ENCODE measurements at regions not wholly inside any gene's neighbourhood (a gene's known extent, or its start where the extent isn't known, plus 50 kb on each side); places are given as distances from the start of the nearest gene placed in this dataset.

GRCh38 chr5:125549322-125549911, 803.0 kb upstream of the ZNF608 start:
- Mint-ChIP-seq H3K27me3 (ENCODE audit: low read depth) (no peaks in the 10 kb centered on the region), H3K36me3 (ENCODE audit: low read depth) (no peaks in the 10 kb centered on the region), H3K4me1 (ENCODE audit: low read depth) (no peaks in the 10 kb centered on the region), H3K4me3 (ENCODE audit: low read depth) (no peak overlapping the region), H3K9me3 (peaks cover 13% of the 10 kb centered on the region), H3K27ac (no peak overlapping the region)
- DNase-seq (ENCODE audit: low spot score), result no peak
- intact Hi-C loops (cut with micrococcal nuclease), result no loop called here

GRCh38 chr5:125550274-125550673, 803.8 kb upstream of the ZNF608 start:
- no peak overlapping the region for H3K27ac Mint-ChIP-seq
- no peak for DNase-seq (ENCODE audit: low spot score)
- H3K4me1 Mint-ChIP-seq (ENCODE audit: low read depth), result no peaks in the 10 kb centered on the region
- no peaks in the 10 kb centered on the region for H3K36me3 Mint-ChIP-seq (ENCODE audit: low read depth)
- no peaks in the 10 kb centered on the region for H3K27me3 Mint-ChIP-seq (ENCODE audit: low read depth)
- peaks cover 9% of the 10 kb centered on the region for H3K9me3 Mint-ChIP-seq
- intact Hi-C loops (cut with micrococcal nuclease), result no loop called here
- no peak overlapping the region for H3K4me3 Mint-ChIP-seq (ENCODE audit: low read depth)

- Mint-ChIP-seq H3K9me3 (peaks cover 13% of the 10 kb centered on the region), H3K36me3 (ENCODE audit: low read depth) (no peaks in the 10 kb centered on the region), H3K27ac (no peak overlapping the region), H3K27me3 (ENCODE audit: low read depth) (no peaks in the 10 kb centered on the region), H3K4me1 (ENCODE audit: low read depth) (no peaks in the 10 kb centered on the region), H3K4me3 (ENCODE audit: low read depth) (no peak overlapping the region)
- no peak for DNase-seq (ENCODE audit: low spot score)
- intact Hi-C loops (cut with micrococcal nuclease), result no loop called here
Measured at GRCh38 chr5:125551246-125551645, 804.8 kb upstream of the ZNF608 start.

- Mint-ChIP-seq H3K27me3 (ENCODE audit: low read depth) (no peaks in the 10 kb centered on the region), H3K27ac (no peak overlapping the region), H3K4me1 (ENCODE audit: low read depth) (no peaks in the 10 kb centered on the region), H3K9me3 (peaks cover 13% of the 10 kb centered on the region), H3K4me3 (ENCODE audit: low read depth) (no peak overlapping the region), H3K36me3 (ENCODE audit: low read depth) (no peaks in the 10 kb centered on the region)
- intact Hi-C loops (cut with micrococcal nuclease), result no loop called here
- no peak for DNase-seq (ENCODE audit: low spot score)
Measured at GRCh38 chr5:125551797-125552196, 805.4 kb upstream of the ZNF608 start.

GRCh38 chr5:125552486-125552885, 806.0 kb upstream of the ZNF608 start:
- H3K4me3 Mint-ChIP-seq (ENCODE audit: low read depth), result no peak overlapping the region
- H3K27ac Mint-ChIP-seq, result no peak overlapping the region
- H3K36me3 Mint-ChIP-seq (ENCODE audit: low read depth), result no peaks in the 10 kb centered on the region
- H3K9me3 Mint-ChIP-seq, result peaks cover 13% of the 10 kb centered on the region
- DNase-seq (ENCODE audit: low spot score), result no peak
- intact Hi-C loops (cut with micrococcal nuclease), result no loop called here
- no peaks in the 10 kb centered on the region for H3K4me1 Mint-ChIP-seq (ENCODE audit: low read depth)
- no peaks in the 10 kb centered on the region for H3K27me3 Mint-ChIP-seq (ENCODE audit: low read depth)

GRCh38 chr5:125554355-125554754, 807.9 kb upstream of the ZNF608 start:
- intact Hi-C loops (cut with micrococcal nuclease), result no loop called here
- Mint-ChIP-seq H3K9me3 (peaks cover 13% of the 10 kb centered on the region), H3K4me1 (ENCODE audit: low read depth) (no peaks in the 10 kb centered on the region), H3K27ac (no peak overlapping the region), H3K36me3 (ENCODE audit: low read depth) (no peaks in the 10 kb centered on the region), H3K27me3 (ENCODE audit: low read depth) (no peaks in the 10 kb centered on the region), H3K4me3 (ENCODE audit: low read depth) (no peak overlapping the region)
- DNase-seq (ENCODE audit: low spot score), result no peak

- no peaks in the 10 kb centered on the region for H3K4me1 Mint-ChIP-seq (ENCODE audit: low read depth)
- H3K36me3 Mint-ChIP-seq (ENCODE audit: low read depth), result no peaks in the 10 kb centered on the region
- no peak for DNase-seq (ENCODE audit: low spot score)
- H3K27ac Mint-ChIP-seq, result no peak overlapping the region
- peaks cover 13% of the 10 kb centered on the region for H3K9me3 Mint-ChIP-seq
- no peaks in the 10 kb centered on the region for H3K27me3 Mint-ChIP-seq (ENCODE audit: low read depth)
- intact Hi-C loops (cut with micrococcal nuclease), result no loop called here
- H3K4me3 Mint-ChIP-seq (ENCODE audit: low read depth), result no peak overlapping the region
Measured at GRCh38 chr5:125555591-125555990, 809.2 kb upstream of the ZNF608 start.

GRCh38 chr5:125558016-125558415, 811.6 kb upstream of the ZNF608 start:
- DNase-seq (ENCODE audit: low spot score), result no peak

GRCh38 chr5:125558466-125558865, 812.0 kb upstream of the ZNF608 start:
- Mint-ChIP-seq H3K4me3 (ENCODE audit: low read depth) (no peak overlapping the region), H3K27ac (no peak overlapping the region), H3K36me3 (ENCODE audit: low read depth) (no peaks in the 10 kb centered on the region), H3K4me1 (ENCODE audit: low read depth) (no peaks in the 10 kb centered on the region), H3K27me3 (ENCODE audit: low read depth) (no peaks in the 10 kb centered on the region), H3K9me3 (peaks cover 12% of the 10 kb centered on the region)
- DNase-seq (ENCODE audit: low spot score), result no peak
- intact Hi-C loops (cut with micrococcal nuclease), result no loop called here

More at GRCh38 chr5:125558016-125558415, 811.6 kb upstream of the ZNF608 start:
- Mint-ChIP-seq H3K4me3 (ENCODE audit: low read depth) (no peak overlapping the region), H3K27ac (no peak overlapping the region), H3K4me1 (ENCODE audit: low read depth) (no peaks in the 10 kb centered on the region), H3K9me3 (peaks cover 16% of the 10 kb centered on the region), H3K36me3 (ENCODE audit: low read depth) (no peaks in the 10 kb centered on the region), H3K27me3 (ENCODE audit: low read depth) (no peaks in the 10 kb centered on the region)
- intact Hi-C loops (cut with micrococcal nuclease), result no loop called here

GRCh38 chr5:125559296-125559695, 812.9 kb upstream of the ZNF608 start:
- H3K4me1 Mint-ChIP-seq (ENCODE audit: low read depth), result no peaks in the 10 kb centered on the region
- intact Hi-C loops (cut with micrococcal nuclease), result no loop called here
- H3K9me3 Mint-ChIP-seq, result peaks cover 11% of the 10 kb centered on the region
- H3K36me3 Mint-ChIP-seq (ENCODE audit: low read depth), result no peaks in the 10 kb centered on the region
- no peak overlapping the region for H3K4me3 Mint-ChIP-seq (ENCODE audit: low read depth)
- H3K27ac Mint-ChIP-seq, result no peak overlapping the region
- no peaks in the 10 kb centered on the region for H3K27me3 Mint-ChIP-seq (ENCODE audit: low read depth)
- DNase-seq (ENCODE audit: low spot score), result no peak

GRCh38 chr5:125560476-125561225, 814.2 kb upstream of the ZNF608 start:
- no peaks in the 10 kb centered on the region for H3K4me1 Mint-ChIP-seq (ENCODE audit: low read depth)
- intact Hi-C loops (cut with micrococcal nuclease), result no loop called here

GRCh38 chr5:125564317-125564975, 818.0 kb upstream of the ZNF608 start:
- Mint-ChIP-seq H3K36me3 (ENCODE audit: low read depth) (no peaks in the 10 kb centered on the region), H3K9me3 (peaks cover 22% of the 10 kb centered on the region), H3K4me1 (ENCODE audit: low read depth) (no peaks in the 10 kb centered on the region), H3K27ac (no peak overlapping the region), H3K27me3 (ENCODE audit: low read depth) (no peaks in the 10 kb centered on the region), H3K4me3 (ENCODE audit: low read depth) (no peak overlapping the region)
- intact Hi-C loops (cut with micrococcal nuclease), result no loop called here
- DNase-seq (ENCODE audit: low spot score), result no peak

More at GRCh38 chr5:125560476-125561225, 814.2 kb upstream of the ZNF608 start:
- peaks cover 15% of the 10 kb centered on the region for H3K9me3 Mint-ChIP-seq
- DNase-seq (ENCODE audit: low spot score), result no peak
- H3K27ac Mint-ChIP-seq, result no peak overlapping the region
- H3K27me3 Mint-ChIP-seq (ENCODE audit: low read depth), result no peaks in the 10 kb centered on the region
- H3K36me3 Mint-ChIP-seq (ENCODE audit: low read depth), result no peaks in the 10 kb centered on the region
- no peak overlapping the region for H3K4me3 Mint-ChIP-seq (ENCODE audit: low read depth)

GRCh38 chr5:125574491-125575044, 828.1 kb upstream of the ZNF608 start:
- no peaks in the 10 kb centered on the region for H3K27me3 Mint-ChIP-seq (ENCODE audit: low read depth)
- H3K4me3 Mint-ChIP-seq (ENCODE audit: low read depth), result no peak overlapping the region
- intact Hi-C loops (cut with micrococcal nuclease), result no loop called here
- no peaks in the 10 kb centered on the region for H3K36me3 Mint-ChIP-seq (ENCODE audit: low read depth)
- peaks cover 34% of the 10 kb centered on the region for H3K9me3 Mint-ChIP-seq
- H3K27ac Mint-ChIP-seq, result no peak overlapping the region
- no peak for DNase-seq (ENCODE audit: low spot score)
- H3K4me1 Mint-ChIP-seq (ENCODE audit: low read depth), result no peaks in the 10 kb centered on the region

Measured in activated T-helper 2 cell treated with anti-CD3 and anti-CD28 coated beads, Interferon-gamma antibody, Interleukin-2, Interleukin-4, amounts not matched to agents 10 μg/mL and 5 μg/mL and 100 μg/mL, durations not matched to agents 14 hours and 24 hours and 36 hours (primary cell).